Thoracic aorta (tissue), 2 donors: ENCODE measurements at regions not wholly inside any gene's neighbourhood (a gene's known extent, or its start where the extent isn't known, plus 50 kb on each side); places are given as distances from the start of the nearest gene placed in this dataset.
A peak's percentile ranks its signal among the peaks of the same experiment; 100 is the strongest.

Experiments used
- ATAC-seq: fragments of 150-250 bp; one replicate; pipeline ENCODE4 v1.8.0; 2017; ENCODE audit warnings: low read depth; ENCODE audit not compliant: insufficient number of reproducible peaks, low FRiP score
- DNase-seq: peaks from one replicate; pipeline ENCODE4 v3.0.0-alpha.2; 2020; ENCODE audit warnings: low spot score
- H3K27ac ChIP-seq, 2 donors: fragments of 200-600 bp; sonication (generic); 1 replicate in 1 of 2; 2 replicates in 1 of 2; pipeline ENCODE4 v1.5.1; 2016; ENCODE audit warnings: mild to moderate bottlenecking in 2 of 2, moderate library complexity in 2 of 2
- H3K27me3 ChIP-seq: fragments of 200-600 bp; sonication (generic); replicated peaks from 2 replicates; pipeline ENCODE4 v1.6.0; 2016; ENCODE audit warnings: mild to moderate bottlenecking; ENCODE audit not compliant: insufficient read depth
- H3K36me3 ChIP-seq: fragments of 200-600 bp; sonication (generic); one replicate; pipeline ENCODE4 v1.5.1; 2016
- H3K4me1 ChIP-seq, 2 donors: fragments of 200-600 bp; sonication (generic); 1 replicate in 1 of 2; 2 replicates in 1 of 2; pipeline versions ENCODE4 v1.5.1 to v1.6.0; 2016; ENCODE audit warnings: low read depth in 2 of 2, mild to moderate bottlenecking in 1 of 2; ENCODE audit not compliant: control insufficient read depth in 1 of 2
- H3K4me3 ChIP-seq: fragments of 200-600 bp; sonication (generic); 2 replicates; pipeline ENCODE4 v1.5.1; 2016; ENCODE audit warnings: mild to moderate bottlenecking
- H3K9me3 ChIP-seq: fragments of 200-600 bp; sonication (generic); 2 replicates; pipeline ENCODE4 v1.5.1; 2016
- TF ChIP-seq, protein P1 (sequence below): fragments of 200-600 bp; sonication (generic); IDR thresholded peaks from one replicate; pipeline ENCODE4 v1.5.1; 2019; ENCODE audit warnings: antibody characterized with exemption

DNA sequence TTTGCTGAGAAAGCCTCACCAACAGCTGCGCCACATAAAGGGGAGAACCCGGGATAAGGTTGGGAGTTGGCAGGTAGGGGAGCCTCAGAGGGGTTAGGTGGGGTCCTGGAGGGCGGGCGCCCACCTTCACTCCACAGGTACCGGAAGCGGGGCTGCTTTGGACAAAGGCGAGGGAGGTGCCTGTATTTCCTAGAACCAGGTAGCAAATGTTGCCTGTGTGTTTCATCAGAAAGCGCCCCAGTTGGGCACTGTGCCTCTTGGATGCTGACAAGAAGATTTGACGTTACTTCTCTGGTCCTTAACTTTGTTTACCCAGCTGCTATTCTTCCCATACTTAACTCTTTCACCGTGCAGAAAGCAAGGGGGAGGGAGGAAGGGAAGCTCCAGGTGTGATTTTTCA lies 278.9 kb downstream of the ZNF536 start:
- no peak for ATAC-seq
- H3K9me3 ChIP-seq, result no peaks in the 10 kb centered on the region
- no peak for DNase-seq
- no peak overlapping the region for H3K27ac ChIP-seq
- no peaks in the 10 kb centered on the region for H3K27me3 ChIP-seq
- no peaks in the 10 kb centered on the region for H3K4me1 ChIP-seq
- TF ChIP-seq, protein P1, sequence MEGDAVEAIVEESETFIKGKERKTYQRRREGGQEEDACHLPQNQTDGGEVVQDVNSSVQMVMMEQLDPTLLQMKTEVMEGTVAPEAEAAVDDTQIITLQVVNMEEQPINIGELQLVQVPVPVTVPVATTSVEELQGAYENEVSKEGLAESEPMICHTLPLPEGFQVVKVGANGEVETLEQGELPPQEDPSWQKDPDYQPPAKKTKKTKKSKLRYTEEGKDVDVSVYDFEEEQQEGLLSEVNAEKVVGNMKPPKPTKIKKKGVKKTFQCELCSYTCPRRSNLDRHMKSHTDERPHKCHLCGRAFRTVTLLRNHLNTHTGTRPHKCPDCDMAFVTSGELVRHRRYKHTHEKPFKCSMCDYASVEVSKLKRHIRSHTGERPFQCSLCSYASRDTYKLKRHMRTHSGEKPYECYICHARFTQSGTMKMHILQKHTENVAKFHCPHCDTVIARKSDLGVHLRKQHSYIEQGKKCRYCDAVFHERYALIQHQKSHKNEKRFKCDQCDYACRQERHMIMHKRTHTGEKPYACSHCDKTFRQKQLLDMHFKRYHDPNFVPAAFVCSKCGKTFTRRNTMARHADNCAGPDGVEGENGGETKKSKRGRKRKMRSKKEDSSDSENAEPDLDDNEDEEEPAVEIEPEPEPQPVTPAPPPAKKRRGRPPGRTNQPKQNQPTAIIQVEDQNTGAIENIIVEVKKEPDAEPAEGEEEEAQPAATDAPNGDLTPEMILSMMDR, result no peak
- no peaks in the 10 kb centered on the region for H3K36me3 ChIP-seq
- no peak overlapping the region for H3K4me3 ChIP-seq

DNA sequence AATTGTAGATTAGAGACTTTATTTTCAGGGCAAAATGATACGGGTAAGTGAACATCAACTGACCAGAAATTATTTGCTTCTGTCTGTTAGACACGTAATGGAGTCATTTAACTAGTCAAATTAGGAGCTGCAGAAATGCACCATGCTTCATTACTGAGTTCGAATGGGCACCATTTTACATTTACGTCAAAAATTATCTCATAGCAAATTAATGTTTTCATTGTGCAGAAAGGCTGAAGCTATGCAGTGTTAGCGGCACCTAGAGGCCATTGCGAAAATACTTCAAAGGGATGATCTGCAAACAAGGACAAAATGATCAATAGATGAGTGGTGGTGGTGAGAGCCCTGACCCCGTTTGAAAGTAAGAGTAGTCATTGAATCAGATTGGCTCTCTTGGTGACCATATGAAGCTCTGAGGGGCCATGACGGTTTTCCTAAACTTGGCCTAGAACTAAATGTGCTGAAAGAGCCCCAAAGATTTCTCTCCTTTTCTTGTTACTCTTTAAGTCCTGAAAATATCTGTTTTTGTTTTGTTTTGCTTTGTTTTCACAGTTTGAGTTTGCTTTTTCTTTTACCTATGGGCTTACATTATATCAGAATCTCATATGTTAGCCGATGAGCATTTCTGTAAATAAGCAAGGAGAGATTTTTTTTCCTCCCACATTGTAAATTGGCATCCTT lies 277.9 kb downstream of the ZNF536 start:
- Histone ChIP-seq H3K27me3 (no peaks in the 10 kb centered on the region), H3K27ac (no peak overlapping the region), H3K36me3 (no peaks in the 10 kb centered on the region), H3K4me3 (no peak overlapping the region), H3K9me3 (no peaks in the 10 kb centered on the region), H3K4me1 (no peaks in the 10 kb centered on the region)
- DNase-seq (no peak), ATAC-seq (no peak)
- TF ChIP-seq, protein P1, result peak; percentile 76

DNA sequence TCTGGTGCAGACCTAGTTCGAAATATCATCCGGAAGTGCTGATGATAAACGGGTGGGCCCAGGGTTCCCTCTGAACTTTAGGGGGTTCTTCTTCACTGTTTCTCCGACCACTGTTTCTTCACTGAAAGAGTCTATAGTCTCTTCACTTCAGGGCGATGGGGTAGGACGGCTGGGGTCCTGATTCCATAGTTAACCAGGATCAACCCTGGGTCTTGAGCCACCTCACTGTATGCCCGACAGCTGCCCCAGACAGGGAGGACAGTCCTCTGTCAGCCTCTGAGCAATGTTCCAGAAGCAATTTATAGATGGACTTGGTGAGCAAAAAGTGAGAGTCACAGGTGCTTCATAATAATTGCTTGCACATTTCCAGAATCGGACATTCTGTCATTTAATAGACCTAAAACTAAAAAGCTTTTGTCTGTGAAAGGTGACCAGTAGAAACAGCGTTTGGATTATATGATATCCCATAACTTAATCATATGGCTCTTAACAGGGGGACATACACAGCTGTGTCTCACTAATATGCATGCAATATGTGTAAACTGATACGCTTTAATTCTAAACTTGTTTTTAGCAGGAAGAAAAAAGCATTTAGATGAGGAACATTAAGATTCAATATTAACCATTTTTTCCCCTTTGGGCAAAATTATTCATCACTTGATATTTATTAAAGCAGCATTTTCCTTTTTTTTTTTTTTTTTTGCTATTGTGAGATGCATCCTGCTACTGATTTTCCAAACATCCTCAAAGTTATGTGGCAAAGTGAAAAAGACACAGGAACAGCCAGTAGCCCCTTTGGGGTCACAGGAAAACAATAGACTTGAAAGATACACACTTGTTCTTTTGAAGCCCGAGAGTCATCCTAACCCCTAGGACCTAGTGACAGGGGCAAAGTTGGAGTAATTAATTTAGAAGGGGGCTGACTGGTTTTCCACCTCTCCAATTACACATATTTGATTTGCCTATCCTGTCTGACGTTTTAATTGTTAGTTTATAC lies 277.0 kb downstream of the ZNF536 start:
- Histone ChIP-seq H3K27me3 (no peaks in the 10 kb centered on the region), H3K36me3 (no peaks in the 10 kb centered on the region), H3K9me3 (no peaks in the 10 kb centered on the region), H3K27ac (no peak overlapping the region), H3K4me3 (no peak overlapping the region), H3K4me1 (no peaks in the 10 kb centered on the region)
- DNase-seq (no peak), ATAC-seq (no peak)
- TF ChIP-seq, protein P1, result no peak

DNA sequence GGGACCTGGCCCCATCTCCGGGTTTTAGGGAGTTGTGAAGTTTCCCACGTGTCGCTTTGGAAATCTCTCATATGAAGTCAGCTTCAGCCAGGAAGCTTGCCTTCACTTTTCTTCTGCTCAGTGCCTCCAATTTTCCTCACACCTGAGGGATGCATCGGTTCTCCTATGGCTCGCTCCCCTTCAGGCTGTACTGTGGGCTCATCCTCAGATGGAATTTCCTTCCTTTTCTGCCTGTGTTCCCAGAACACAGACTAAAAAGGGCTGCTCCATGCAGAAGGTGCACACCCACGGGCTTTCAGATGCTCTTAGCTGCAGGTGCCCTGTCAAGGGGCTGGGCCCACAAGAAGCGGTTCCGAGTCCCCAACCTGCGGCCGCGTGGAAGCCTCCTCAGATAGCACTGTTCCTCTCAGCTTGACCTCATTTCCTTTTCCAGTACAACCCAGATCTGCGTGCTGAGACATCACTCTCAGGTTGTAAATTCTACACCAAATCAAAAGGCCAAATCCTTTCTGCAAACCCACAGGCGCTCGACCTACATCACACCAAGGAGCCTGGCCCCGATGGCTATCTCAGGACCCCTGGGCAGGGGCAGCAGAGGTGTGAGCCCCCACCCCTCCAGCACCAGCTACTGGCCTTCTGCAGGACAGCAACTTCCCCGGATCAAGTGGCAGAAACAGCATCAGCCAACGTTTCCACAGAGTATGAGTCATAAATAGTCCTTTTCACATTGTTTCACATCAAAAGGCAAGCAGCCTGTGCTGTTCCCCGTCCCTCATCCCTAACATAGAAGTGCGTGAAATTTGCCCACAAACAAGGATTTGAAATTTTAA lies 275.9 kb downstream of the ZNF536 start:
- no peaks in the 10 kb centered on the region for H3K4me1 ChIP-seq
- no peaks in the 10 kb centered on the region for H3K36me3 ChIP-seq
- H3K4me3 ChIP-seq, result no peak overlapping the region
- H3K27me3 ChIP-seq, result no peaks in the 10 kb centered on the region
- TF ChIP-seq, protein P1, result no peak
- H3K9me3 ChIP-seq, result no peaks in the 10 kb centered on the region
- no peak overlapping the region for H3K27ac ChIP-seq
- no peak for ATAC-seq
- DNase-seq, result no peak
